ENCODE measurements at regions not wholly inside any gene's neighbourhood (a gene's known extent, or its start where the extent isn't known, plus 50 kb on each side); places are given as distances from the start of the nearest gene placed in this dataset.

DNA sequence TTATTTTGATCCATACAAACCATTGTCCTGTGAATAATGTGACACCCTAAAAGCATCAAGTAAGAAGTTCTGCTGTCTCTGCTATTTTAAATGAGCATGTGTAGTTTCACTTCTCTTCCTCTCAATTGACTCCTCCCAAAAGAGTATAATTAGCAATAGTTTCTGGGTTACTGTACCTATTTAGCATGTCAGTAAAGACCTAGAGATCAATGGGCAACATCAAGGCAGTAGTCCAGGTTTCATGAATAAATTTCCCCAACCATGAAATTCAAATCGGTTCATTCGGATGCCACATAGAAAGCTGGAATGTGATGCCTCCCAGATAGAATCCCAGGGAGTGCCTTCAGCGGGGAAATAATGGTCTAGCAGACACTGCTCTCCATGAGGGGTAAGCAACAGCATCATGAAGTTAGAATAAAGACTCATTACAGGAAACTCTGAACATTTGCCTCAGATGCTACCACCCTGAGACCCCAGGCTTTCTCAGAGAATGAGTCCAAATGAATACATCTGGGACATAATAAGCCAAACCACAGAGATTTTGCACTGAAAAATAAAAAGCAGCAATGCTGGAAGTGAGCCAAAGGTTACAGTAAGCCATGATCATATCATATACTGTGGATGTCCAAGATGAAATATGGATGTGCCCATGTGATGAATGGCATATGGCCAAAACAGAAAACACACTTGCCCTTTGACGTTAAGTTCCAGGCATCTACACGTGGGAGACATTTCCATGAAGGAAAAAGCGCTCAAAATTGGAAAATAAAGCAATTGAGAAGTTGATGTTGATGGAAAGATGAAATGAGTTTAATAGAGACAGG, 1107.0 kb upstream of the SEMA6A start:
- ChIA-PET POLR2A (no interaction called here), CTCF (no interaction called here)
- DNase-seq (no peak), ATAC-seq (ENCODE audit: low read depth) (no peak)
- Mint-ChIP-seq H3K4me3 (no peak overlapping the region), H3K4me1 (no peaks in the 10 kb centered on the region), H3K27me3 (no peaks in the 10 kb centered on the region), H3K9me3 (peaks cover 5% of the 10 kb centered on the region), H3K36me3 (ENCODE audit: low read depth) (no peaks in the 10 kb centered on the region), H3K27ac (no peak overlapping the region)
- intact Hi-C loops (cut with micrococcal nuclease), result no loop called here
- TF ChIP-seq, protein P1, sequence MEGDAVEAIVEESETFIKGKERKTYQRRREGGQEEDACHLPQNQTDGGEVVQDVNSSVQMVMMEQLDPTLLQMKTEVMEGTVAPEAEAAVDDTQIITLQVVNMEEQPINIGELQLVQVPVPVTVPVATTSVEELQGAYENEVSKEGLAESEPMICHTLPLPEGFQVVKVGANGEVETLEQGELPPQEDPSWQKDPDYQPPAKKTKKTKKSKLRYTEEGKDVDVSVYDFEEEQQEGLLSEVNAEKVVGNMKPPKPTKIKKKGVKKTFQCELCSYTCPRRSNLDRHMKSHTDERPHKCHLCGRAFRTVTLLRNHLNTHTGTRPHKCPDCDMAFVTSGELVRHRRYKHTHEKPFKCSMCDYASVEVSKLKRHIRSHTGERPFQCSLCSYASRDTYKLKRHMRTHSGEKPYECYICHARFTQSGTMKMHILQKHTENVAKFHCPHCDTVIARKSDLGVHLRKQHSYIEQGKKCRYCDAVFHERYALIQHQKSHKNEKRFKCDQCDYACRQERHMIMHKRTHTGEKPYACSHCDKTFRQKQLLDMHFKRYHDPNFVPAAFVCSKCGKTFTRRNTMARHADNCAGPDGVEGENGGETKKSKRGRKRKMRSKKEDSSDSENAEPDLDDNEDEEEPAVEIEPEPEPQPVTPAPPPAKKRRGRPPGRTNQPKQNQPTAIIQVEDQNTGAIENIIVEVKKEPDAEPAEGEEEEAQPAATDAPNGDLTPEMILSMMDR (IDR thresholded peaks at IDR 0.05), result no peak

DNA sequence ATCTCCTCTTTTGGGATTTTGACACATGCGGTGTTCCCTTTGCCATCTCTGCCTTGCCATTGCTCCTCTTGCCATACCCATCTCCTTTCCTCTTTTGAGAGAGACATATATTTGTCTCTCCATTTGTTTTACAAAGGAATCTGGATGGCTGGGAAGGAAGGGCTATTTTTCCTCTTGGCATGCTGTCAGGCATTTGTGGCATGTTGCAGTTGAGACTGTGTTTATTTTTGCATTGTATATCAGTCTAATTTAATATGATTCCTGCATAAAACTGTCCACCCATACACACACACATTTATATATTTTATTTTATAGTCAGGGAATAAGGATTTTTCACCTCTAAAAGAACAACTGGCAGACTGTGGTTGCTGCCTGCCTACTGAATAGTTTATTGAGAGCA, 1105.8 kb upstream of the SEMA6A start:
- TF ChIP-seq, protein P1 (IDR thresholded peaks at IDR 0.05), result no peak

DNA sequence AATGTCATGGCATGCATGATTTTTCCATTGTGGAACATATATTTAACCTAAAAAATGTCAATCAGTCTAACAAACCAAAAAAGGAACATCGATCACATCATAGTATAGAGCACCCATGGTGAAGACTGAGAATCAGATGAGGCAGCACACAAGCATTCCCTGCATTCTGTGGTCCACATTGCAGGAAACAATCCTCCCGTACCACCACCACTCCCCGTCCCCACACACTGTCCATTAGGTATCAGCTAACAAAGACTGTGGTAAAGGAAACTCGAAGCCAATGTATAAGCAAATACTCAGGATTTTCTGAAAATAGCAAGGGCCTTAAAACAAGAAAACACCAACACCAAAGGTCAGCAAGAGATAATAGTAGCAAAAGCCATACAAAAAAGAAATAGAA, 1104.4 kb upstream of the SEMA6A start:
- H3K27ac Mint-ChIP-seq, result no peak overlapping the region
- DNase-seq (no peak), ATAC-seq (ENCODE audit: low read depth) (no peak)
- intact Hi-C loops (cut with micrococcal nuclease), result no loop called here
- ChIA-PET POLR2A (no interaction called here), CTCF (no interaction called here)
- no peak overlapping the region for H3K4me3 Mint-ChIP-seq
- peaks cover 5% of the 10 kb centered on the region for H3K9me3 Mint-ChIP-seq
- H3K4me1 Mint-ChIP-seq, result no peaks in the 10 kb centered on the region
- no peaks in the 10 kb centered on the region for H3K27me3 Mint-ChIP-seq
- TF ChIP-seq, protein P1 (IDR thresholded peaks at IDR 0.05), result no peak
- H3K36me3 Mint-ChIP-seq (ENCODE audit: low read depth), result no peaks in the 10 kb centered on the region

More for the DNA sequence above, 1105.8 kb upstream of the SEMA6A start:
- no peak for ATAC-seq (ENCODE audit: low read depth)
- no peaks in the 10 kb centered on the region for H3K4me1 Mint-ChIP-seq
- H3K27ac Mint-ChIP-seq, result no peak overlapping the region
- H3K27me3 Mint-ChIP-seq, result no peaks in the 10 kb centered on the region
- peaks cover 5% of the 10 kb centered on the region for H3K9me3 Mint-ChIP-seq
- H3K4me3 Mint-ChIP-seq, result no peak overlapping the region
- no peak for DNase-seq
- POLR2A ChIA-PET, result no interaction called here
- no peaks in the 10 kb centered on the region for H3K36me3 Mint-ChIP-seq (ENCODE audit: low read depth)
- CTCF ChIA-PET, result no interaction called here
- intact Hi-C loops (cut with micrococcal nuclease), result no loop called here

DNA sequence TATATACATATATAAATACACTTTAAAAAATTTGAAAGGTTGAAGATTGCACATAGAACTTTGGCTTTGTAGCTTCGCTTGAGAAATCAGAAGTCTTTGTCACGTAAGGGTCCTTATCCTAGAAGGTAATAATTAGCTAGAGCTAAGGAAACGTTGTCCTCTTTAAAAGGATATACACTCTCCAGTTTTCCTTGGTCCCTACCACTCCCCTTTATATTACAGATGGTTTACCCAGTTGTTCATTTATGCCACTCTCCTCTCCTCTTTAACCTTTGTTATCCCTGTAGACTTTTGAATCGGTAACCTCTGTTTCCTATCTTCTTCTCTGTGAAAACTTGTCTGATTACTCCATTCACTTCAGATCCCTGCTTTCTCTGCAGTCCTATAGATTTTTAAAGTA, 1101.0 kb upstream of the SEMA6A start:
- H3K27ac Mint-ChIP-seq, result no peak overlapping the region
- H3K27me3 Mint-ChIP-seq, result no peaks in the 10 kb centered on the region
- no peaks in the 10 kb centered on the region for H3K36me3 Mint-ChIP-seq (ENCODE audit: low read depth)
- intact Hi-C loops (cut with micrococcal nuclease), result no loop called here
- POLR2A ChIA-PET, result no interaction called here
- DNase-seq, result no peak
- TF ChIP-seq, protein P1 (IDR thresholded peaks at IDR 0.05), result no peak
- no peak overlapping the region for H3K4me3 Mint-ChIP-seq
- H3K9me3 Mint-ChIP-seq, result no peaks in the 10 kb centered on the region
- CTCF ChIA-PET, result no interaction called here
- ATAC-seq (ENCODE audit: low read depth), result no peak
- no peaks in the 10 kb centered on the region for H3K4me1 Mint-ChIP-seq

DNA sequence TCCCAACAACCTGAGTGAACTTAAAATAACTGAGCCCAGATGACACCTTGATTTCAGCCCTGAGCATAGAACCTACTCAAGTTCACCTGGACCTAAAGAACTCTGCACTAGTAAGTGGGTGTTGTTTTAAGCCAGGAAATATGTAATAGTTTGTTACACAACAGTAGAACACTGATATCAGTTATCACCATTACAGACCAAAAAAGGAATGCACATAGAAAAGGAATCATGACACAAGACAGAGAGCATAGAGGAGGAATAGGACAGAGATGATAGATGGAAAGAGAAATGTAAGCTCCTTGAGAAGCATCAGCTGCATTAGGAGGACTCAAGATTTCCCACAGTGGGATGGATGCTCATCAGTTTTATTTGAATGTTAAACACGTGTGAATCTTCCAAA, 1096.9 kb upstream of the SEMA6A start:
- Mint-ChIP-seq H3K4me3 (no peak overlapping the region), H3K27me3 (no peaks in the 10 kb centered on the region), H3K4me1 (no peaks in the 10 kb centered on the region), H3K36me3 (ENCODE audit: low read depth) (no peaks in the 10 kb centered on the region), H3K27ac (no peak overlapping the region), H3K9me3 (no peaks in the 10 kb centered on the region)
- ChIA-PET CTCF (no interaction called here), POLR2A (no interaction called here)
- intact Hi-C loops (cut with micrococcal nuclease), result no loop called here
- no peak for DNase-seq
- TF ChIP-seq, protein P1 (IDR thresholded peaks at IDR 0.05), result no peak
- ATAC-seq (ENCODE audit: low read depth), result no peak

Measured in activated B cell treated with CpG ODN at 0.5 μM for 24 hours (primary cell).